ENCODE measurements at regions not wholly inside any gene's neighbourhood (a gene's known extent, or its start where the extent isn't known, plus 50 kb on each side); places are given as distances from the start of the nearest gene placed in this dataset.

DNA sequence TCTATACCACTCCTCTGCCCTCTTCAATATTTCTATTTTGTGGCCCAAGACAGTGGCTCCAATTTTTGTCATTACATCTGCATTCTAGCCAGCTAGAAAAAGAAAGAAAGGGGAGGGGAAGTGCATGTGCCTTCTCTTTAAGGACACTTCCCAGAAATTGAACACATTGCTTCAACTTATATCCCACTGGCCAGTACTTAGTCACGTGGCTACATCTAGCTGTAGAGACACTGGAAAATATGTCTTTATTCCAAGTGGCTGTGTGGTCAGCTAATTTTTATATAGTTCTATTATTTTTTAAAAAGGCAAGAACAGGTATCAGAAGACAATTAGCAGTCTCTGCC lies 200.4 kb downstream of the SNX19 start:
- Histone ChIP-seq H3K4me2 (ENCODE audit: control insufficient read depth, extremely low read depth, insufficient read depth, low read depth, low read length) (no peak overlapping the region), H3K36me3 (ENCODE audit: control insufficient read depth in 2 of 2, extremely low read depth in 1 of 2, insufficient read depth in 2 of 2, low read length in 2 of 2) (no peaks in the 10 kb centered on the region), H3K9me3 (ENCODE audit: control insufficient read depth, low read depth, low read length) (no peaks in the 10 kb centered on the region), H3K79me2 (ENCODE audit: control insufficient read depth, insufficient read depth, low read length) (no peaks in the 10 kb centered on the region), H3K4me3 (ENCODE audit: control insufficient read depth in 2 of 3, extremely low read depth in 1 of 3, insufficient read depth in 2 of 3, low read depth in 1 of 3, low read length in 3 of 3) (no peak overlapping the region), H3K9ac (ENCODE audit: control insufficient read depth, extremely low read depth, insufficient read depth, low read length) (no peak overlapping the region), H2AFZ (ENCODE audit: control insufficient read depth, low read length) (no peak overlapping the region), H3K27me3 (ENCODE audit: control insufficient read depth, extremely low read depth, insufficient read depth, low read length) (no peaks in the 10 kb centered on the region), H3K4me1 (ENCODE audit: control insufficient read depth, extremely low read depth, insufficient read depth, low read length) (no peaks in the 10 kb centered on the region), H3K9me1 (ENCODE audit: control insufficient read depth, extremely low read depth, insufficient read depth, low read length) (no peaks in the 10 kb centered on the region), H3K27ac (ENCODE audit: control insufficient read depth, insufficient read depth, low read length) (no peak overlapping the region), H4K20me1 (ENCODE audit: control insufficient read depth, extremely low read depth, insufficient read depth, low read length) (no peaks in the 10 kb centered on the region)
- no peak for TF ChIP-seq EZH2 (IDR thresholded peaks at IDR 0.05; ENCODE audit: low read length)
- TF ChIP-seq, protein P1, sequence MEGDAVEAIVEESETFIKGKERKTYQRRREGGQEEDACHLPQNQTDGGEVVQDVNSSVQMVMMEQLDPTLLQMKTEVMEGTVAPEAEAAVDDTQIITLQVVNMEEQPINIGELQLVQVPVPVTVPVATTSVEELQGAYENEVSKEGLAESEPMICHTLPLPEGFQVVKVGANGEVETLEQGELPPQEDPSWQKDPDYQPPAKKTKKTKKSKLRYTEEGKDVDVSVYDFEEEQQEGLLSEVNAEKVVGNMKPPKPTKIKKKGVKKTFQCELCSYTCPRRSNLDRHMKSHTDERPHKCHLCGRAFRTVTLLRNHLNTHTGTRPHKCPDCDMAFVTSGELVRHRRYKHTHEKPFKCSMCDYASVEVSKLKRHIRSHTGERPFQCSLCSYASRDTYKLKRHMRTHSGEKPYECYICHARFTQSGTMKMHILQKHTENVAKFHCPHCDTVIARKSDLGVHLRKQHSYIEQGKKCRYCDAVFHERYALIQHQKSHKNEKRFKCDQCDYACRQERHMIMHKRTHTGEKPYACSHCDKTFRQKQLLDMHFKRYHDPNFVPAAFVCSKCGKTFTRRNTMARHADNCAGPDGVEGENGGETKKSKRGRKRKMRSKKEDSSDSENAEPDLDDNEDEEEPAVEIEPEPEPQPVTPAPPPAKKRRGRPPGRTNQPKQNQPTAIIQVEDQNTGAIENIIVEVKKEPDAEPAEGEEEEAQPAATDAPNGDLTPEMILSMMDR (optimal IDR thresholded peaks at IDR 0.05 in 1 of 3, IDR thresholded peaks at IDR 0.05 in 1 of 3, conservative IDR thresholded peaks at IDR 0.05 in 1 of 3; ENCODE audit: extremely low read depth in 1 of 3, insufficient read depth in 2 of 3, low read length in 3 of 3) = no peak
- FAIRE-seq (no peak), DNase-seq (ENCODE audit: low read depth, low spot score) (no peak)
- dilution Hi-C loops (cut with MboI; ENCODE audit: extremely low pct_ligation_motif_present, low sequenced_read_pairs) = no loop called here

DNA sequence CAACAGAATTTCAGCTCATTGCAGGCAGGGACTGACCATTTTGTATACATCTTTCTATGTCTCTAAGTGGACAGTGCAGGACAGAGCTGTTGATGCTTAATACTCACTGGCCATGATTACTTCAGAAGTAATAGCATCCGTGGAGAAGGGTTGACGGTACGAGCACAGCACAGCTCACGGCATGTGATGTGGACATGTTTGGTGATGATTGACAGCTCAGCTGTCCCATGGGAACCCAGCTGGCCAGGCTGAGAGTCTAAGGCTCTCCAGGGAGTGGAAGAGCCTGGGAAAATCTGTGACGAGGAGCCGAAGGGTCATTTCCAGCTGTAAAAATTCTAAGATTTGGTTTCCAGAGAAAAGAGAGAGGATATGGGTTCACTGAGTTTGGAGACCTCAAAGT lies 198.2 kb downstream of the SNX19 start:
- Histone ChIP-seq H3K4me2 (ENCODE audit: control insufficient read depth, extremely low read depth, insufficient read depth, low read depth, low read length) (no peak overlapping the region), H3K27ac (ENCODE audit: control insufficient read depth, insufficient read depth, low read length) (no peak overlapping the region), H3K79me2 (ENCODE audit: control insufficient read depth, insufficient read depth, low read length) (no peaks in the 10 kb centered on the region), H3K27me3 (ENCODE audit: control insufficient read depth, extremely low read depth, insufficient read depth, low read length) (no peaks in the 10 kb centered on the region), H3K9ac (ENCODE audit: control insufficient read depth, extremely low read depth, insufficient read depth, low read length) (no peak overlapping the region), H2AFZ (ENCODE audit: control insufficient read depth, low read length) (no peak overlapping the region), H3K4me3 (ENCODE audit: control insufficient read depth in 2 of 3, extremely low read depth in 1 of 3, insufficient read depth in 2 of 3, low read depth in 1 of 3, low read length in 3 of 3) (no peak overlapping the region), H3K9me1 (ENCODE audit: control insufficient read depth, extremely low read depth, insufficient read depth, low read length) (no peaks in the 10 kb centered on the region), H4K20me1 (ENCODE audit: control insufficient read depth, extremely low read depth, insufficient read depth, low read length) (no peaks in the 10 kb centered on the region), H3K4me1 (ENCODE audit: control insufficient read depth, extremely low read depth, insufficient read depth, low read length) (peaks cover 6% of the 10 kb centered on the region), H3K36me3 (ENCODE audit: control insufficient read depth in 2 of 2, extremely low read depth in 1 of 2, insufficient read depth in 2 of 2, low read length in 2 of 2) (no peaks in the 10 kb centered on the region), H3K9me3 (ENCODE audit: control insufficient read depth, low read depth, low read length) (no peaks in the 10 kb centered on the region)
- FAIRE-seq (no peak), DNase-seq (ENCODE audit: low read depth, low spot score) (no peak)
- TF ChIP-seq EZH2 (IDR thresholded peaks at IDR 0.05; ENCODE audit: low read length) = no peak
- TF ChIP-seq, protein P1 (optimal IDR thresholded peaks at IDR 0.05 in 1 of 3, IDR thresholded peaks at IDR 0.05 in 1 of 3, conservative IDR thresholded peaks at IDR 0.05 in 1 of 3; ENCODE audit: extremely low read depth in 1 of 3, insufficient read depth in 2 of 3, low read length in 3 of 3) = no peak
- dilution Hi-C loops (cut with MboI; ENCODE audit: extremely low pct_ligation_motif_present, low sequenced_read_pairs) = no loop called here
